HAP-1 (cell line): ENCODE measurements at regions not wholly inside any gene's neighbourhood (a gene's known extent, or its start where the extent isn't known, plus 50 kb on each side); places are given as distances from the start of the nearest gene placed in this dataset.
"Not testable (repeated sequence)": the region's sequence is repeated elsewhere in the genome, so short reads cannot be mapped to it uniquely, and the experiment has no call there.

Experiments
- DNase-seq, 2 experiments: peaks; one replicate each; pipeline ENCODE4 v3.0.0-alpha.2; 2016 to 2020; ENCODE audit warnings: low spot score in 2 of 2
- H3K27me3 ChIP-seq: fragments of 250-450 bp; sonication (Bioruptor Pico); 2 replicates; pipeline ENCODE4 v1.5.1; 2020; ENCODE audit warnings: low read depth, mild to moderate bottlenecking, moderate library complexity
- H3K36me3 ChIP-seq: fragments of 250-450 bp; sonication (Bioruptor Pico); replicated peaks from 2 replicates; pipeline ENCODE4 v1.5.1; 2020; ENCODE audit warnings: mild to moderate bottlenecking
- H3K4me1 ChIP-seq: fragments of 250-450 bp; sonication (Bioruptor Pico); 2 replicates; pipeline ENCODE4 v1.5.1; 2020; ENCODE audit warnings: mild to moderate bottlenecking
- H3K4me3 ChIP-seq: fragments of 250-450 bp; sonication (Bioruptor Pico); 2 replicates; pipeline ENCODE4 v1.5.1; 2020; ENCODE audit warnings: mild to moderate bottlenecking, moderate library complexity
- H3K9me3 ChIP-seq: fragments of 250-450 bp; sonication (Bioruptor Pico); 2 replicates; pipeline ENCODE4 v1.5.1; 2020; ENCODE audit warnings: mild to moderate bottlenecking, moderate library complexity
- in situ Hi-C: fragments of 300-500 bp; cut with MboI; formaldehyde crosslinking; loops from 3 replicates; pipeline ENCODE4 v1.14.3; 2020; ENCODE audit warnings: low sequenced_read_pairs, inconsistent platforms, mixed read lengths

DNA sequence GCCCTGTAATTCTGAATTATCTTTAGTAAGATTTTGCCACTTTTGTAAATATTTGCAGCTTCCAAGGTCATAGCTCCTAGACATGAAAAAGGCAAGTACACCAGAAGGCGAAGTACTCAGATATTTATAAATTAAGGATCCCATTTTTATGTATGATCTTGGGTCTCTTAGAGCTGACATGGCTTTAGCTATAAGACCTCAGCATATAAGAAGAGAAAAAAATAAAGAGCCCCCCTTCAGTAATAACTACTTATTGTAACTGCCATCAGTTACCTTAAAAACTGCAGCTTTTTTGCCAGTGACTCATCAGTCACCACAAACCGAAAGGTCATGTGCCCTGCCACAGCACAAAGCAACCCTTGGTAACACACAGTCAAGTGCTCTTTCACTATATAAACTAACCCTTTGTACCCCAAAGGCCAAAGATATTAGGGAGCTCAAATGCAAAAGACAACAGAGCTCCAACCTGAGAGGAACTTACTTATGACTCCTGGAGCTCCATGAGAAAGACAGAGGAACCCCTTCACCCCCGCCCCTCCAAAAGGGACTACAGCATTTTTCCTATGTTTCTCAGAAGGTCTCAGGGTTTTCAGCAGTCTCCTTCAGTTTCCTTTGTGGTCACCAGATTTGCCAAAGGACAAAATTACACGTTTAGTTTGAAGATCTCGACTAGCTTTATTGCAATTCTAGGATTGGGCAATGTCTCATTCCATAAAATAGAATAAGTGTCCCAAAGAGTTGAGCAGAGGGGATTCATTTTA lies 219.8 kb upstream of the DUSP10 start:
- no peak overlapping the region for H3K4me3 ChIP-seq
- H3K4me1 ChIP-seq: no peaks in the 10 kb centered on the region
- in situ Hi-C loops: no loop called here
- DNase-seq: no peak
- H3K36me3 ChIP-seq: no peaks in the 10 kb centered on the region
- H3K9me3 ChIP-seq: no peaks in the 10 kb centered on the region
- no peaks in the 10 kb centered on the region for H3K27me3 ChIP-seq

DNA sequence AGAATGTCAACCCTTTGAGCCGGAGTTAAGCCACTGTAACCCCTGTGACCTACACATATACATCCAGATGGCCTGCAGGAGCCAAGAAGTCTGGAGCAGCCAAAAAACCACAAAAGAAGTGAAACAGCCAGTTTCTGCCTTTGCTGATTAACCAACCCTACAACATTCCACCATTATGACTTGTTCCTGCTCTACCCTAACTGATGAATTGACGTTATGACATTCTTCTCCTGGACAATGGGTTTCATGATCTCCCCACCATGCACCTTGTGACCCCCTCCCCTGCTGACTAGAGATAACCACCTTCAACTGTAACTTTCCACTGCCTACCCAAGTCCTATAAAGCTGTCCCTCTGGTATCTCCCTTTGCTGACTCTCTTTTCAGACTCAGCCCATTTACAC lies 216.3 kb upstream of the DUSP10 start:
- in situ Hi-C loops, H3K9me3 ChIP-seq, H3K4me1 ChIP-seq, H3K27me3 ChIP-seq, DNase-seq, H3K36me3 ChIP-seq, H3K4me3 ChIP-seq: not testable (repeated sequence)

DNA sequence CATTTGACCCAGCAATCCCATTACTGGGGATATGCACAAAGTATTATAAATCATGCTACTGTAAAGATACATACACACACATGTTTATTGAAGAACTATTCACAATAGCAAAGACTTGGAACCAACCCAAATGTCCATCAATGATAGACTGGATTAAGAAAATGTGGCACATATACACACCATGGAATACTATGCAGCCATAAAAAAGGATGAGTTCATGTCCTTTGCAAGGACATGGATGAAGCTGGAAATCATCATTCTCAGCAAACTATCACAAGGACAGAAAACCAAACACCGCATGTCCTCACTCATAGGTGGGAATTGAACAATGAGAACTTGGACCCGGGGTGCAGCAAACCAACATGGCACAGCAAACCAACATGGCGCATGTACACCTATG lies 215.5 kb upstream of the DUSP10 start:
- H3K9me3 ChIP-seq, H3K4me1 ChIP-seq, H3K36me3 ChIP-seq, H3K4me3 ChIP-seq, H3K27me3 ChIP-seq, DNase-seq, in situ Hi-C loops: not testable (repeated sequence)

DNA sequence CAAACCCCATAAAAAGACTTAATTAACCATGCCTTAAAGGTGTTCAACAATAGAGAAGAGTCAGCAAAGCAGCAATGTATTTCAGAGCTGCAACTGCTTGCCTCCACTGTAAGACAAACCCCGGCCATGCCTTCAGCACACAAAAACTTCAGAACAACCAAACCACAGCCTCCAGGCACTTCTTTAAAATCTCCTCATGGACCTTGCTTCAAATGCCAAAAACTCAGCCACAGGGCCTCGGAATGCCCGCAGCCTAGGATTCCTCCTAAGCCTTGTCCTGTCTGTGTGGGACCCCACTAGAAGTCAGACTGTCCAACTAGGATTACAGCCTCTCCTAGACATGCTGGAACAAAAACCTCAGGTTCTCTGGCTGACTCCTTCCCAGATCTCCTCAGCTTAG lies 208.1 kb upstream of the DUSP10 start:
- in situ Hi-C loops: no loop called here
- Histone ChIP-seq H3K4me3 (no peak overlapping the region), H3K27me3 (no peaks in the 10 kb centered on the region), H3K9me3 (no peaks in the 10 kb centered on the region), H3K4me1 (no peaks in the 10 kb centered on the region), H3K36me3 (no peaks in the 10 kb centered on the region)
- DNase-seq: no peak

DNA sequence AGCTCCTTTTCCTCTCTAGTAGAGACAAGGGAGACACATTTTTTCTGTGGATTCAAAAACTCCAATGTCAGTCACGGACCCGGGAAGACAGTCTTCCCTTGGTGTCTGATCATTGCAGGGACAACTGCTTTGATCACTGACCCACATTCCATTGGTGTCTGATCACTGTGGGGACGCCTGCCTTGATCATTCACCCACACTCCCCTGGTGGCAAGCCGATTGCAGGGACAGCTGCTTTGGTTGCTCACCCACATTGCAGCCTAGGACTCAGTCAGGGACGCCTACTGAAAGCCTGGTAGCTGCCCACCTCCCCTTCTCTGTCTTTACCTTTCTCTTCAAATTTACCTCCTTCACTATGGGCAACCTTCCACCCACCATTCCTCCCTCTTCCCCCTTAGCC lies 206.6 kb upstream of the DUSP10 start:
- in situ Hi-C loops: no loop called here

DNA sequence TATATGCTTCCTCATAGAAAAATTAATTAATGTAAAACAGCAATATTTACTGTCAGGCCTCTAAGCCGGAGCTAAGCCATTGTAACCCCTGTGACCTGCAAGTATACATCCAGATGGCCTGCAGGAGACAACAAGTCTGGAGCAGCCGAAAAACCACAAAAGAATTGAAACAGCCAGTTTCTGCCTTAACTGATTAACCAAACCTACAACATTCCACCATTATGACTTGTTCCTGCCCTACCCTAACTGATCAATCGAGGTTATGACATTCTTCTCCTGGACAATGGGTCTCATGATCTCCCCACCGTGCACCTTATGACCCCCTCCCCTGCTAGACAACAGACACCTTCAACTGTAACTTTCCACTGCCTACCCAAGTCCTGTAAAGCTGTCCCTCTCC lies 205.8 kb upstream of the DUSP10 start:
- in situ Hi-C loops: no loop called here
- H3K27me3 ChIP-seq: no peaks in the 10 kb centered on the region
- no peaks in the 10 kb centered on the region for H3K4me1 ChIP-seq
- no peaks in the 10 kb centered on the region for H3K9me3 ChIP-seq
- DNase-seq: no peak
- no peak overlapping the region for H3K4me3 ChIP-seq
- no peaks in the 10 kb centered on the region for H3K36me3 ChIP-seq

More for the DNA sequence above, 206.6 kb upstream of the DUSP10 start:
- no peaks in the 10 kb centered on the region for H3K27me3 ChIP-seq
- no peaks in the 10 kb centered on the region for H3K36me3 ChIP-seq
- H3K4me3 ChIP-seq: no peak overlapping the region
- H3K4me1 ChIP-seq: no peaks in the 10 kb centered on the region
- no peak for DNase-seq
- H3K9me3 ChIP-seq: no peaks in the 10 kb centered on the region

DNA sequence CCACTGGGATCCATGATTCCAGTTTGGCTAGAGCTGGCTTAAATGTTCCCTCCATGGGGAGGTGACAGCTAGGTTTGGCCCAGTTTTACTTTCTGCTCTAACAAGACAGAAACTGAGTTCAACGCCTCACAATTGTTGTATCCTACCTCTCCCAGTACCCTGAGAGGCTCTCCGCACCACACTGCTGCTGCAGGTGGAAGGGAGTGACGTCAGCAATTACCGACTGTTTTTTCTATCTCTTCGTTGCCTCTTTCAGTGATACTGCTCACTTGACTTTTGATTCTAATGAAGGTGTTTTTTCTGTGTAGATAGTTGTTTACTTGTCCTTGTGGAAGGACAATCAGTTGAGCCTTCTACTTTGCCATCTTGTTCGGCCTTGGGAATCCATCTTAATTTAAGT lies 204.9 kb upstream of the DUSP10 start:
- Histone ChIP-seq H3K36me3 (no peaks in the 10 kb centered on the region), H3K27me3 (no peaks in the 10 kb centered on the region), H3K4me1 (no peaks in the 10 kb centered on the region), H3K9me3 (no peaks in the 10 kb centered on the region), H3K4me3 (no peak overlapping the region)
- DNase-seq: no peak
- in situ Hi-C loops: no loop called here

DNA sequence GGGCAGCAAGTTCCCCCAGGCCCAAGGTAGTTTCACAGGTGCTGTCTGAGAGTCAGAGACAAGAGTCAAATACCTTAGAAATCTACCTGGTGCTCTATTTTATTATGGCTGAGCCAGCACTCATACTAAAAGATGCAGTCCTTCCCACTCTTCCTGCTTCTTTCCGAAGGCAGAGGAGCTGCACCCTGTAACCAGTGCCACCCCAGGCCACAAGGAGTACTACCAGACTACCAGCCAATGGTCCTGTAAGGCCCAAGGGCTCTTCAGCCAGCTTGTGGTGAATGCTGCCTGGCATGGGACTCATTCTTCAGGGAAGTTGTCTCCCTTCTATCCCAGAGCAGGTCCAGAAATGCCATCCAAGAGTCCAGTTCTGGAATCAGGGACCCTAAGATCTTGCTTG lies 203.8 kb upstream of the DUSP10 start:
- no peak for DNase-seq
- in situ Hi-C loops: no loop called here
- Histone ChIP-seq H3K9me3 (no peaks in the 10 kb centered on the region), H3K4me3 (no peak overlapping the region), H3K36me3 (no peaks in the 10 kb centered on the region), H3K4me1 (no peaks in the 10 kb centered on the region), H3K27me3 (no peaks in the 10 kb centered on the region)

DNA sequence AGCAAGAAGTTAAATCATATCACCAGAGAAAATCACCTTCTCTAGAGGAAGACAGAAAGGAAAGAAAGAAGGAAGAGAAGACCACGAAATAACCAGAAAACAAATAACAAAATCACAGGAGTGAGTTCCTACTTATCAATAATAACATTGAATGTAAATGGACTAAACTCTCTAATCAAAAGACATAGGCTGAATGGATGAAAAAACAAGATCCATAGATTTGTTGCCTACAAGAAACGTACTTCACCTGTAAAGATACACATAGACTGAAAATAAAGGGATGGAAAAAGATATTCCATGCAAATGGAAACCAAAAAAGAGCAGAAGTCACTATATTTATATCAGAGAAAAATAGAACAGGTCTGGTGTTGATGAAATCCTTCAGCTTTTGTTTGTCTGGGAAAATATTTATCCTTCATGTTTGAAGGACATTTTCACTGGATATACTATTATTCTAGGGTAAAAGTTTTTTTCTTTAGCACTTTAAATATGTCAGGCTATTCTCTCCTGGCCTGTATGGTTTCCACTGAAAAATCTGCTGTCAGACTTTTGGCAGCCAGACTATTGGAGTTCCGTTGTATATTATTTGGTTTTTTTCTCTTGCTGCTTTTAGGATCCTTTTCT lies 202.5 kb upstream of the DUSP10 start:
- no peak for DNase-seq
- Histone ChIP-seq H3K9me3 (no peaks in the 10 kb centered on the region), H3K27me3 (no peaks in the 10 kb centered on the region), H3K36me3 (no peaks in the 10 kb centered on the region), H3K4me3 (no peak overlapping the region), H3K4me1 (no peaks in the 10 kb centered on the region)
- in situ Hi-C loops: no loop called here

DNA sequence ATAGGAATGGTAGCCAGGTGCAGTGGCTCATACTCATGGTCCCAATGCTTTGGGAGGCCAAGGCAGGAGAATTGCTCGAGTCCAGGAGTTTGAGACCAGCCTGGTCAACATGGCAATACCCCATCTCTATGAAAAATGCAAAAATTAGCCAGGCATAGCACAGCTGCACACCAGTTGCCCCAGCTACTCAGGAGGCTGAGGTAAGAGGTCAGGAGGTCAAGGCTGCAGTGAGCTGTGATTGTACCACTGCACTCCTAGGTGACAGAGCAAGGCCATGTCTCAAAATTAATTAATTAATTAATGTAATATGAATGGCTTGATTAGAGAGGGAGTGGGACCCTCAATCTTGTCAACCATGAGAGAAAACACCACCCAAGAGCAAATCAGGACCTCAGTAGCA lies 198.7 kb upstream of the DUSP10 start:
- no peak for DNase-seq
- H3K27me3 ChIP-seq: no peaks in the 10 kb centered on the region
- no peaks in the 10 kb centered on the region for H3K36me3 ChIP-seq
- H3K9me3 ChIP-seq: no peaks in the 10 kb centered on the region
- in situ Hi-C loops: no loop called here
- no peak overlapping the region for H3K4me3 ChIP-seq
- no peaks in the 10 kb centered on the region for H3K4me1 ChIP-seq

DNA sequence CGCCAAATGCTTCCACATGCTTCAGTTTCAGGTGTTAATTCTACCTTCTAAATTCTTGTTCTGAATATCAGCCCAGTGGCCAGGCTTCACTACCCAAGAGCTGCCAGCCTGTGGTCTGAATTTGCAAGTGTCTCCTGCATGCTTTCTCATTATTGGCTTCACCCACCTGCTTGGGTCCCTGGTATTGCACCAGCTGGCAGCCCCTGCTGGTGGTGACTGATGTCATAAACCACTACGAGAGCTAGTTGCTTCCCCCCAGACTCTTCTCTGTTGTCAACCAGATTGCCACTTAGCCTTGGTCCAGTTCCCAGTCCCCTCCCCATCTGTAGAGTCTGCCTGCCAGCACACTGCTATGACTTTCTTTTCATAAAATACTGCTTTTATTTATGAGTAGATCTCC lies 197.7 kb upstream of the DUSP10 start:
- H3K4me1 ChIP-seq: no peaks in the 10 kb centered on the region
- no peaks in the 10 kb centered on the region for H3K9me3 ChIP-seq
- DNase-seq: no peak
- H3K4me3 ChIP-seq: no peak overlapping the region
- H3K27me3 ChIP-seq: no peaks in the 10 kb centered on the region
- in situ Hi-C loops: no loop called here
- H3K36me3 ChIP-seq: no peaks in the 10 kb centered on the region

DNA sequence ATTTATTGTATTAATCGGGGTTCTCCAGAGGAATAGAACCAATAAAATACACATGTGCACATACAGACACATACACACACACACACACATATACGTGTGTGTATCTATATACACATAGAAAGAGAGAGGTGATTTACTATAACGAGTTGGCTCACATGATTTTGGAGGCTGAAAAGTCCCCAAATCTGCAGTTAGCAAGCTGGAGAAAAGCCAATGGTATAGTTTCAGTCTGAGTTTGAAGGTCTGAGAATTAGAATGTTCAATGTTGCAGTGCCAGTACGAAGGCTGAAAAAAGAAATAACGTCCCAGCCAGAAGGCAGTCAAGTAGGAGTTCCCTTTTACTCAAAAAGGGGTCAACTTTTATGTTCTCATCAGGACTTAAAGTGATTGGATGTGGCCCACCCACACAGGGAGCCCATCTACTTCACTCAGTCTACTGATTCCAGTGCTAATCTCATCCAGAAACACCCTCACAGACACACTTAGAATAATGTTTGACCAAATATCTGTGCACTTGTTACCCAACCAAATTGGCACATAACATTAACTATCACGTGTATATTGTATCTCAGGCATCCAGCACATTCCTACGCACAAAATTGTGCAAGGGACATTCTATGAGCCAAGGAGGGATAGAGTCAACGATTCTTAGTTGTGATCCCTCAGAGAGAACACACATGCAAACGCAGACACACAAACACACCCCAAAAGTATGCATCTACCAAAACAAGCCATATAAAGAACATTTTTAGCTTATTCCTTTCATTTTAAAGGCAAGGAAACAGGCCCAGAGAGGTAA lies 195.5 kb upstream of the DUSP10 start:
- in situ Hi-C loops: no loop called here

DNA sequence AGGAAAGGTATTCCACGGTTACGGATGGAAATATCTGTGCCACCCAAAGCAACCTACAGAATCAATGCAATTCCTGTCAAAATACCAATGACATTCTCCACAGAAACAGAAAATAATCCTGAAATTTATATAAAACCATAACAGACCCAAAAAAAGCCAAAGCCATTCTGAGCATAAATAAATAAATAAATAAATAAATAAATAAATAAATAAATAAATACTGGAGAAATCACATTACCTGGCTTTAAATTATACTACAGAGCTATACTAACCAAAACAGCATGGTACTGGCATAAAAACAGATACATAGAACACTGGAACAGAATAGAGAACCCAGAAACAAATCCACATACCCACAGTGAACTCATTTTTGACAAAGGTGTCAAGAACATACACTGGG lies 191.9 kb upstream of the DUSP10 start:
- in situ Hi-C loops: no loop called here
- Histone ChIP-seq H3K36me3 (no peaks in the 10 kb centered on the region), H3K4me1 (no peaks in the 10 kb centered on the region), H3K9me3 (no peaks in the 10 kb centered on the region), H3K4me3 (no peak overlapping the region), H3K27me3 (no peaks in the 10 kb centered on the region)
- no peak for DNase-seq

More for the DNA sequence above, 195.5 kb upstream of the DUSP10 start:
- no peaks in the 10 kb centered on the region for H3K36me3 ChIP-seq
- H3K9me3 ChIP-seq: no peaks in the 10 kb centered on the region
- H3K4me1 ChIP-seq: no peaks in the 10 kb centered on the region
- no peak overlapping the region for H3K4me3 ChIP-seq
- no peaks in the 10 kb centered on the region for H3K27me3 ChIP-seq
- no peak for DNase-seq

DNA sequence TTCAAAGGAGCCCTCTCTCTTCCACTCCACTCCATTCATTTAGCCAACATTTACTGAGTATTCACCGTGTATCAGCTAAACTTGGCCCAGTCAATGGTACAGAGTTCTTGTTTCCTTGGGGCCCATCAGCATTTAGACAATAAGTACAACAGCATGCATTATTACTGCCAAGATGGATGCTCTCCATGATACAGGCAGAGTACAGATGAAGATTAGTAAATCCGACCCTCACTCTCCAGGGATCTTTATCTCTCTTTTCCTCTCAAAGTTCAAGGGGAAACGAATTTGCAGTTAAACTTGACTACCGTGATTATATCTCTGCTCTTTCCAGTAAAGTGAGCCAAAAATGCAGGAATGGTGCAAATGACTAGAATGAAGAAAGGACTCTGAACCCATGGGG lies 184.6 kb upstream of the DUSP10 start:
- Histone ChIP-seq H3K4me3 (no peak overlapping the region), H3K9me3 (no peaks in the 10 kb centered on the region), H3K27me3 (no peaks in the 10 kb centered on the region), H3K4me1 (no peaks in the 10 kb centered on the region), H3K36me3 (no peaks in the 10 kb centered on the region)
- no peak for DNase-seq
- in situ Hi-C loops: no loop called here
